ENCODE measurements at regions not wholly inside any gene's neighbourhood (a gene's known extent, or its start where the extent isn't known, plus 50 kb on each side); places are given as distances from the start of the nearest gene placed in this dataset.

DNA sequence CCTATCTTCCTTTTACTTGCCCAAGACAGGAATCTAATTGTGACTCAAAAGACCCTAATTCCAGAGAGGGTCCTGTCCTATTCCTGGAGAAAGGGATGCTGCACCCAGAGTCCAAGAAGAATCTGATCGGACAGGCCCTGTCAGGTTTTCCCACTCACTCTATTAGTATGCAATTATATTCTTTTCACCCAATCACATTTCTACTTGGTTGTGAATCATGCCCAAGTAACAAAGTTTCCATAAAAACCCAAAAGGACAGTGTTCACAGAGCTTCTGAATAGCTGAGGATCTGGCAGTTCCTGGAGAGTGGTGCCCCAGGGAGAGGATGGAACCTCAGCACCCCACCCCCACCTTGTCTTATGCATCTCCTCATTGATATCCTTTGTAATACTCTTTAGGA, 135.3 kb upstream of the SLITRK5 start:
- Histone ChIP-seq H3K27ac (ENCODE audit: insufficient read depth, low read depth, low read length) (no peak overlapping the region), H3K79me2 (ENCODE audit: control insufficient read depth, insufficient read depth, low read length) (no peaks in the 10 kb centered on the region), H3K4me3 (replicated peaks in 1 of 3; ENCODE audit: insufficient read depth in 1 of 3, low read depth in 1 of 3, low read length in 3 of 3) (no peak overlapping the region), H4K20me1 (replicated peaks; ENCODE audit: control insufficient read depth, extremely low read depth, insufficient read depth, low read length) (no peaks in the 10 kb centered on the region), H3K27me3 (ENCODE audit: control insufficient read depth in 2 of 2, insufficient read depth in 2 of 2, low read length in 2 of 2) (no peaks in the 10 kb centered on the region), H3K36me3 (ENCODE audit: control insufficient read depth in 2 of 2, extremely low read depth in 1 of 2, insufficient read depth in 2 of 2, low read length in 2 of 2) (no peaks in the 10 kb centered on the region), H3K9me1 (replicated peaks; ENCODE audit: control insufficient read depth, extremely low read depth, insufficient read depth, low read length) (no peaks in the 10 kb centered on the region), H3K4me2 (ENCODE audit: insufficient read depth, low read length) (no peak overlapping the region), H3K9me3 (replicated peaks; ENCODE audit: control insufficient read depth, insufficient read depth, low read length) (peaks cover 3% of the 10 kb centered on the region), H2AFZ (ENCODE audit: low read depth, low read length) (no peak overlapping the region), H3K4me1 (ENCODE audit: control insufficient read depth, extremely low read depth, insufficient read depth, low read length) (no peaks in the 10 kb centered on the region), H3K9ac (replicated peaks; ENCODE audit: extremely low read depth, insufficient read depth, low read length) (no peak overlapping the region)
- DNase-seq (ENCODE audit: low read depth, low spot score): no peak
- CTCF ChIA-PET: no interaction called here
- dilution Hi-C loops (cut with MboI; ENCODE audit: extremely low pct_ligation_motif_present, low sequenced_read_pairs) (no loop called here), intact Hi-C loops (cut with micrococcal nuclease) (no loop called here)
- BruUV-seq (replicated peaks): no TSS peak
- no peak for FAIRE-seq
- POLR2A ChIA-PET: no interaction called here
- TF ChIP-seq FOS (IDR thresholded peaks at IDR 0.05; ENCODE audit: borderline replicate concordance, insufficient read depth, low read length): no peak
- TF ChIP-seq, protein P1, sequence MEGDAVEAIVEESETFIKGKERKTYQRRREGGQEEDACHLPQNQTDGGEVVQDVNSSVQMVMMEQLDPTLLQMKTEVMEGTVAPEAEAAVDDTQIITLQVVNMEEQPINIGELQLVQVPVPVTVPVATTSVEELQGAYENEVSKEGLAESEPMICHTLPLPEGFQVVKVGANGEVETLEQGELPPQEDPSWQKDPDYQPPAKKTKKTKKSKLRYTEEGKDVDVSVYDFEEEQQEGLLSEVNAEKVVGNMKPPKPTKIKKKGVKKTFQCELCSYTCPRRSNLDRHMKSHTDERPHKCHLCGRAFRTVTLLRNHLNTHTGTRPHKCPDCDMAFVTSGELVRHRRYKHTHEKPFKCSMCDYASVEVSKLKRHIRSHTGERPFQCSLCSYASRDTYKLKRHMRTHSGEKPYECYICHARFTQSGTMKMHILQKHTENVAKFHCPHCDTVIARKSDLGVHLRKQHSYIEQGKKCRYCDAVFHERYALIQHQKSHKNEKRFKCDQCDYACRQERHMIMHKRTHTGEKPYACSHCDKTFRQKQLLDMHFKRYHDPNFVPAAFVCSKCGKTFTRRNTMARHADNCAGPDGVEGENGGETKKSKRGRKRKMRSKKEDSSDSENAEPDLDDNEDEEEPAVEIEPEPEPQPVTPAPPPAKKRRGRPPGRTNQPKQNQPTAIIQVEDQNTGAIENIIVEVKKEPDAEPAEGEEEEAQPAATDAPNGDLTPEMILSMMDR (IDR thresholded peaks at IDR 0.05; ENCODE audit: extremely low read depth in 1 of 2, insufficient read depth in 1 of 2, low read depth in 1 of 2, low read length in 2 of 2): no peak
- TF ChIP-seq, protein P2, sequence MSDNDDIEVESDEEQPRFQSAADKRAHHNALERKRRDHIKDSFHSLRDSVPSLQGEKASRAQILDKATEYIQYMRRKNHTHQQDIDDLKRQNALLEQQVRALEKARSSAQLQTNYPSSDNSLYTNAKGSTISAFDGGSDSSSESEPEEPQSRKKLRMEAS (IDR thresholded peaks at IDR 0.05; ENCODE audit: insufficient read depth, insufficient read length): no peak
- TF ChIP-seq EZH2 (IDR thresholded peaks at IDR 0.05; ENCODE audit: borderline replicate concordance, low read depth, low read length, severe bottlenecking): no peak
- no peak for TF ChIP-seq POLR2AphosphoS5 (IDR thresholded peaks at IDR 0.05; ENCODE audit: insufficient read depth, low read depth, low read length)
- no peak for TF ChIP-seq GATA2 (IDR thresholded peaks at IDR 0.05; ENCODE audit: insufficient read depth, insufficient read length, low read depth, low read length)
- TF ChIP-seq JUN (IDR thresholded peaks at IDR 0.05; ENCODE audit: borderline replicate concordance, insufficient read depth, insufficient read length, low read depth): no peak
- TF ChIP-seq POLR2A (IDR thresholded peaks at IDR 0.05; ENCODE audit: low read depth, low read length): no peak
- TF ChIP-seq MYC (IDR thresholded peaks at IDR 0.05; ENCODE audit: low read depth, low read length): no peak
